BE2C (cell line): ENCODE measurements at regions not wholly inside any gene's neighbourhood (a gene's known extent, or its start where the extent isn't known, plus 50 kb on each side); places are given as distances from the start of the nearest gene placed in this dataset.

Experiments used
- DNase-seq: peaks from one replicate; pipeline ENCODE4 v3.0.0-alpha.2; 2020
- H3K27me3 ChIP-seq: fragments of 250-450 bp; sonication (Bioruptor Pico); 2 replicates; pipeline ENCODE4 v1.5.1; 2020; ENCODE audit warnings: mild to moderate bottlenecking
- H3K36me3 ChIP-seq: fragments of 250-450 bp; sonication (Bioruptor Pico); 2 replicates; pipeline ENCODE4 v1.5.1; 2020; ENCODE audit warnings: mild to moderate bottlenecking
- H3K4me1 ChIP-seq: fragments of 250-450 bp; sonication (Bioruptor Pico); 2 replicates; pipeline ENCODE4 v1.5.1; 2020
- H3K4me3 ChIP-seq: 2 replicates; pipeline ENCODE4 v1.5.1; 2011; ENCODE audit warnings: low read depth, low read length
- H3K9me3 ChIP-seq: fragments of 250-450 bp; sonication (Bioruptor Pico); 2 replicates; pipeline ENCODE4 v1.5.1; 2020
- CTCF ChIP-seq: IDR thresholded peaks from 2 replicates; pipeline ENCODE4 v1.5.1; 2012; ENCODE audit warnings: mild to moderate bottlenecking, low read depth, low read length

GRCh38 chr16:86050591-86051367 is 151.8 kb downstream of the IRF8 start:
- no peak overlapping the region for H3K4me3 ChIP-seq
- H3K4me1 ChIP-seq = 0 out of 2 replicates have a peak, but pooled peaks cover 3% of the 10 kb centered on the region
- H3K36me3 ChIP-seq = no peaks in the 10 kb centered on the region
- no peaks in the 10 kb centered on the region for H3K9me3 ChIP-seq
- no peak for DNase-seq
- H3K27me3 ChIP-seq = no peaks in the 10 kb centered on the region
- no peak for TF ChIP-seq CTCF

GRCh38 chr16:86051368-86052114 is 152.6 kb downstream of the IRF8 start:
- Histone ChIP-seq H3K36me3 (no peaks in the 10 kb centered on the region), H3K27me3 (no peaks in the 10 kb centered on the region), H3K4me1 (0 out of 2 replicates have a peak, but pooled peaks cover 3% of the 10 kb centered on the region), H3K4me3 (no peak overlapping the region), H3K9me3 (no peaks in the 10 kb centered on the region)
- DNase-seq = no peak
- no peak for TF ChIP-seq CTCF

GRCh38 chr16:86052115-86052670 is 153.2 kb downstream of the IRF8 start:
- DNase-seq = no peak
- Histone ChIP-seq H3K4me1 (0 out of 2 replicates have a peak, but pooled peaks cover 3% of the 10 kb centered on the region), H3K9me3 (no peaks in the 10 kb centered on the region), H3K36me3 (no peaks in the 10 kb centered on the region), H3K4me3 (no peak overlapping the region), H3K27me3 (no peaks in the 10 kb centered on the region)
- TF ChIP-seq CTCF = no peak

- H3K4me1 ChIP-seq = 0 out of 2 replicates have a peak, but pooled peaks cover under 1% of the 10 kb centered on the region
These were observed 154.0 kb downstream of the IRF8 start for GRCh38 chr16:86052926-86053325.

GRCh38 chr16:86059253-86060171 is 160.6 kb downstream of the IRF8 start:
- no peak for DNase-seq
- Histone ChIP-seq H3K4me1 (no peaks in the 10 kb centered on the region), H3K9me3 (no peaks in the 10 kb centered on the region), H3K36me3 (no peaks in the 10 kb centered on the region), H3K27me3 (no peaks in the 10 kb centered on the region), H3K4me3 (no peak overlapping the region)
- TF ChIP-seq CTCF = no peak

More at GRCh38 chr16:86052926-86053325, 154.0 kb downstream of the IRF8 start:
- H3K4me3 ChIP-seq = no peak overlapping the region
- H3K36me3 ChIP-seq = no peaks in the 10 kb centered on the region
- no peak for TF ChIP-seq CTCF
- H3K9me3 ChIP-seq = no peaks in the 10 kb centered on the region
- H3K27me3 ChIP-seq = no peaks in the 10 kb centered on the region
- no peak for DNase-seq
